Endothelial cell of umbilical vein (primary cell): ENCODE measurements at regions not wholly inside any gene's neighbourhood (a gene's known extent, or its start where the extent isn't known, plus 50 kb on each side); places are given as distances from the start of the nearest gene placed in this dataset.

ENCODE experiments used
- BruUV-seq: library from RNA; stranded (reverse); fragments of 400-500 nt; replicated peaks from 2 replicates; lab custom pipeline; 2021; lab: Mats Ljungman, UMichigan
- CTCF ChIA-PET: fragments of 300-600, 350-600 bp; sonication (Branson Sonifier 250); formaldehyde crosslinking; loops from one replicate; lab custom pipeline; 2021; ENCODE audit warnings: antibody characterized with exemption, inconsistent platforms; lab: Charles Lee
- POLR2A ChIA-PET: fragments of 300-600, 350-600 bp; sonication (Branson Sonifier 250); formaldehyde crosslinking; loops from one replicate; lab custom pipeline; 2021; ENCODE audit warnings: antibody characterized with exemption, inconsistent platforms; lab: Charles Lee
- DNase-seq: peaks from one replicate; pipeline ENCODE4 v3.0.0-alpha.2; 2011; ENCODE audit warnings: low read depth, low spot score
- FAIRE-seq: peaks from 2 replicates; lab custom pipeline; 2011; peaks lifted over from hg19 to GRCh38; lab: Jason Lieb, UNC
- H2AFZ ChIP-seq: 2 replicates; pipeline ENCODE4 v1.6.0; 2012; ENCODE audit warnings: low read depth, low read length, control low read depth, inconsistent platforms
- H3K27ac ChIP-seq: 2 replicates; pipeline ENCODE4 v1.5.1; 2011; ENCODE audit warnings: low read depth, mild to moderate bottlenecking, control low read depth, low read length, moderate library complexity; ENCODE audit not compliant: insufficient read depth
- H3K27me3 ChIP-seq, 2 experiments: 2 replicates each; pipeline versions ENCODE4 v1.6.0 to v1.6.1; 2011; ENCODE audit warnings: low read length in 2 of 2, mixed read lengths in 1 of 2; ENCODE audit not compliant: control insufficient read depth in 2 of 2, insufficient read depth in 2 of 2
- H3K36me3 ChIP-seq, 2 experiments: 2 replicates in 1 of 2; 3 replicates in 1 of 2; pipeline ENCODE4 v1.5.1; 2011; ENCODE audit warnings: low read length in 2 of 2, mild to moderate bottlenecking in 1 of 2, moderate library complexity in 1 of 2; ENCODE audit not compliant: control insufficient read depth in 2 of 2, insufficient read depth in 2 of 2; ENCODE audit errors: extremely low read depth in 1 of 2
- H3K4me1 ChIP-seq: 3 replicates; pipeline ENCODE4 v1.5.1; 2011; ENCODE audit warnings: mild to moderate bottlenecking, low read length; ENCODE audit not compliant: control insufficient read depth, insufficient read depth; ENCODE audit errors: extremely low read depth
- H3K4me2 ChIP-seq: 2 replicates; pipeline ENCODE4 v1.6.1; 2011; ENCODE audit warnings: low read length, control low read depth, mixed read lengths; ENCODE audit not compliant: insufficient read depth
- H3K4me3 ChIP-seq, 3 experiments: fragments of 200-600 bp in 1 of 3; sonication (generic), shearing (Covaris generic) in 1 of 3; replicated peaks in 1 of 3; 2 replicates each; pipeline ENCODE4 v1.5.1; 2011 to 2016; ENCODE audit warnings: control low read depth in 3 of 3, low read length in 3 of 3, mild to moderate bottlenecking in 2 of 3, inconsistent platforms in 1 of 3, low read depth in 1 of 3, moderate library complexity in 1 of 3; ENCODE audit not compliant: insufficient read depth in 1 of 3
- H3K79me2 ChIP-seq: 2 replicates; pipeline ENCODE4 v1.6.0; 2012; ENCODE audit warnings: low read length, inconsistent platforms; ENCODE audit not compliant: control insufficient read depth, insufficient read depth
- H3K9ac ChIP-seq: replicated peaks from 2 replicates; pipeline ENCODE3; 2011; ENCODE audit warnings: low read length, control low read depth; ENCODE audit not compliant: insufficient read depth; ENCODE audit errors: extremely low read depth
- H3K9me1 ChIP-seq: replicated peaks from 3 replicates; pipeline ENCODE4 v1.6.0; 2011; ENCODE audit warnings: mild to moderate bottlenecking, low read length; ENCODE audit not compliant: control insufficient read depth, insufficient read depth; ENCODE audit errors: extremely low read depth
- H3K9me3 ChIP-seq: replicated peaks from 2 replicates; pipeline ENCODE4 v1.5.1; 2012; ENCODE audit warnings: low read length, inconsistent platforms; ENCODE audit not compliant: control insufficient read depth, insufficient read depth
- H4K20me1 ChIP-seq: replicated peaks from 2 replicates; pipeline ENCODE3; 2011; ENCODE audit warnings: mild to moderate bottlenecking, low read length; ENCODE audit not compliant: control insufficient read depth, insufficient read depth; ENCODE audit errors: extremely low read depth
- CTCF ChIP-seq, 2 donors: IDR thresholded peaks; 1 replicate in 1 of 2; 2 replicates in 1 of 2; pipeline ENCODE4 v1.5.1; 2011; ENCODE audit warnings: low read length in 2 of 2, mild to moderate bottlenecking in 2 of 2, moderate library complexity in 2 of 2, control low read depth in 1 of 2, inconsistent platforms in 1 of 2, low read depth in 1 of 2; ENCODE audit not compliant: insufficient read depth in 1 of 2; ENCODE audit errors: extremely low read depth in 1 of 2
- EZH2 ChIP-seq: IDR thresholded peaks from 2 replicates; pipeline ENCODE4 v1.6.1; 2012; ENCODE audit warnings: borderline replicate concordance, low read depth, mild to moderate bottlenecking, moderate library complexity, low read length, inconsistent platforms; ENCODE audit not compliant: severe bottlenecking
- FOS ChIP-seq: IDR thresholded peaks from 2 replicates; pipeline ENCODE4 v1.6.1; 2011; ENCODE audit warnings: mild to moderate bottlenecking, low read length, moderate library complexity, borderline replicate concordance; ENCODE audit not compliant: insufficient read depth
- GATA2 ChIP-seq: IDR thresholded peaks from 2 replicates; pipeline ENCODE4 v1.7.0; 2011; ENCODE audit warnings: low read depth, mild to moderate bottlenecking, moderate library complexity, mixed read lengths, low read length; ENCODE audit not compliant: insufficient read length, insufficient read depth
- JUN ChIP-seq: IDR thresholded peaks from 2 replicates; pipeline ENCODE4 v1.6.1; 2011; ENCODE audit warnings: borderline replicate concordance, low read depth; ENCODE audit not compliant: insufficient read length, insufficient read depth
- MAX ChIP-seq: IDR thresholded peaks from 2 replicates; pipeline ENCODE4 v1.6.1; 2011; ENCODE audit not compliant: insufficient read depth, insufficient read length
- MYC ChIP-seq: IDR thresholded peaks from one replicate; pipeline ENCODE4 v1.6.1; 2011; ENCODE audit warnings: mild to moderate bottlenecking, low read depth, low read length
- POLR2A ChIP-seq: IDR thresholded peaks from 2 replicates; pipeline ENCODE4 v1.6.1; 2012; ENCODE audit warnings: low read depth, mild to moderate bottlenecking, control low read depth, low read length
- POLR2AphosphoS5 ChIP-seq: IDR thresholded peaks from 2 replicates; pipeline ENCODE4 v1.6.1; 2012; ENCODE audit warnings: low read depth, mild to moderate bottlenecking, control low read depth, low read length, moderate library complexity; ENCODE audit not compliant: insufficient read depth
- dilution Hi-C: fragments of 300-500 bp; cut with MboI; formaldehyde crosslinking; loops from one replicate; pipeline ENCODE4 v1.15.0; 2019; ENCODE audit warnings: low sequenced_read_pairs; ENCODE audit not compliant: extremely low pct_ligation_motif_present
- intact Hi-C: fragments of 100-400 bp; cut with micrococcal nuclease; formaldehyde crosslinking; loops from one replicate; pipeline ENCODE4 v1.10.0; 2022

GRCh38 chr15:87500240-87500639, 756.3 kb downstream of the NTRK3 start:
- H4K20me1 ChIP-seq, result no peaks in the 10 kb centered on the region

More at GRCh38 chr15:87500240-87500639, 756.3 kb downstream of the NTRK3 start:
- no peak for FAIRE-seq
- Histone ChIP-seq H3K9me3 (peaks cover 5% of the 10 kb centered on the region), H3K36me3 (no peaks in the 10 kb centered on the region), H2AFZ (no peak overlapping the region), H3K4me1 (no peaks in the 10 kb centered on the region), H3K4me3 (no peak overlapping the region), H3K27me3 (no peaks in the 10 kb centered on the region), H3K4me2 (no peak overlapping the region), H3K79me2 (no peaks in the 10 kb centered on the region), H3K9ac (no peak overlapping the region), H3K27ac (no peak overlapping the region), H3K9me1 (no peaks in the 10 kb centered on the region)
- dilution Hi-C loops (no loop called here), intact Hi-C loops (no loop called here)
- DNase-seq, result no peak
- no peak for TF ChIP-seq GATA2
- TF ChIP-seq POLR2AphosphoS5, result no peak
- no peak for TF ChIP-seq JUN
- TF ChIP-seq FOS, result no peak
- no peak for TF ChIP-seq MYC
- TF ChIP-seq MAX, result no peak
- no peak for TF ChIP-seq CTCF (IDR thresholded peaks at IDR 0.05; ENCODE audit: extremely low read depth in 1 of 2, insufficient read depth in 1 of 2, low read depth in 1 of 2, low read length in 2 of 2)
- no peak for TF ChIP-seq POLR2A
- TF ChIP-seq EZH2, result no peak
- no TSS peak for BruUV-seq
- CTCF ChIA-PET, result no interaction called here
- POLR2A ChIA-PET, result no interaction called here
